MM.1S (cell line): ENCODE measurements at regions not wholly inside any gene's neighbourhood (a gene's known extent, or its start where the extent isn't known, plus 50 kb on each side); places are given as distances from the start of the nearest gene placed in this dataset.

Experiments
- EZH2phosphoT487 ChIP-seq: fragments of 300-600 bp; sonication (generic); IDR thresholded peaks from 2 replicates; pipeline ENCODE4 v1.6.1; 2018; ENCODE audit warnings: antibody characterized with exemption, low read length
- TF ChIP-seq, protein P1 (sequence below): fragments of 300-600 bp; sonication (generic); IDR thresholded peaks from 2 replicates; pipeline ENCODE4 v1.5.1; 2016; ENCODE audit warnings: antibody characterized with exemption, low read length, mixed read lengths

DNA sequence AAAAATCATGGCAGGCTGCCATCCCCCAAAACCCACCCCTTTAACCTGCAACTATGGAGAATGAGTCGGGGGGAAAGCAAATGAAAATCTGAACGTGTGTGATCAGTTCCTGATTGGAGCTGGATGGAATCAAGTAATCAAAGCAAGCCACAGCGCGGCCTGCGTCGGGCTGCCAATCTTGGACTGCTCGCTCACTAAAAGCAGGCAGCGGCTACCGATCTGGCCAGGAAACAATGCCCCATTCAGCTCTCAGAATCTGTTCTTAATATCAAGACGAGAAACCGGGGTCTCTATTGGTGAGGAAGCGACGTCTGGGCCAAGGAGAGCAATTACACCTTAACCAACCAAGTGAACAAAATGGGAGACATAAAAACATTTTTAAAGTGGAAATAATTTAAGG lies 472.2 kb downstream of the SOX6 start:
- TF ChIP-seq EZH2phosphoT487: no peak
- TF ChIP-seq, protein P1, sequence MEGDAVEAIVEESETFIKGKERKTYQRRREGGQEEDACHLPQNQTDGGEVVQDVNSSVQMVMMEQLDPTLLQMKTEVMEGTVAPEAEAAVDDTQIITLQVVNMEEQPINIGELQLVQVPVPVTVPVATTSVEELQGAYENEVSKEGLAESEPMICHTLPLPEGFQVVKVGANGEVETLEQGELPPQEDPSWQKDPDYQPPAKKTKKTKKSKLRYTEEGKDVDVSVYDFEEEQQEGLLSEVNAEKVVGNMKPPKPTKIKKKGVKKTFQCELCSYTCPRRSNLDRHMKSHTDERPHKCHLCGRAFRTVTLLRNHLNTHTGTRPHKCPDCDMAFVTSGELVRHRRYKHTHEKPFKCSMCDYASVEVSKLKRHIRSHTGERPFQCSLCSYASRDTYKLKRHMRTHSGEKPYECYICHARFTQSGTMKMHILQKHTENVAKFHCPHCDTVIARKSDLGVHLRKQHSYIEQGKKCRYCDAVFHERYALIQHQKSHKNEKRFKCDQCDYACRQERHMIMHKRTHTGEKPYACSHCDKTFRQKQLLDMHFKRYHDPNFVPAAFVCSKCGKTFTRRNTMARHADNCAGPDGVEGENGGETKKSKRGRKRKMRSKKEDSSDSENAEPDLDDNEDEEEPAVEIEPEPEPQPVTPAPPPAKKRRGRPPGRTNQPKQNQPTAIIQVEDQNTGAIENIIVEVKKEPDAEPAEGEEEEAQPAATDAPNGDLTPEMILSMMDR: no peak
